COLO829 (cell line): ENCODE measurements at regions not wholly inside any gene's neighbourhood (a gene's known extent, or its start where the extent isn't known, plus 50 kb on each side); places are given as distances from the start of the nearest gene placed in this dataset.
"Not testable (repeated sequence)": the region's sequence is repeated elsewhere in the genome, so short reads cannot be mapped to it uniquely, and the experiment has no call there.

Experiments used
- DNase-seq: peaks from one replicate; pipeline ENCODE4 v3.0.0; 2012; ENCODE audit warnings: low spot score

- DNase-seq: no peak
These were observed 69.6 kb upstream of the ZNF184 start for GRCh38 chr6:27542485-27542884.

- no peak for DNase-seq
These were observed 69.0 kb upstream of the ZNF184 start for GRCh38 chr6:27541933-27542297.

- DNase-seq: peak; percentile 68
These were observed 68.5 kb upstream of the ZNF184 start for GRCh38 chr6:27541212-27541932.

- no peak for DNase-seq
These were observed 66.6 kb upstream of the ZNF184 start for GRCh38 chr6:27539551-27539950.

GRCh38 chr6:27532820-27533538 lies 60.1 kb upstream of the ZNF184 start:
- DNase-seq: no peak

- no peak for DNase-seq
These were observed 59.0 kb upstream of the ZNF184 start for GRCh38 chr6:27531772-27532459.

- not testable (repeated sequence) for DNase-seq
These were observed 56.9 kb upstream of the ZNF184 start for GRCh38 chr6:27529796-27530195.

- DNase-seq: no peak
These were observed 55.8 kb upstream of the ZNF184 start for GRCh38 chr6:27528714-27529113.
